Epithelial cell of esophagus (primary cell): ENCODE measurements at regions not wholly inside any gene's neighbourhood (a gene's known extent, or its start where the extent isn't known, plus 50 kb on each side); places are given as distances from the start of the nearest gene placed in this dataset.

Experiments
- DNase-seq: peaks from one replicate; pipeline ENCODE4 v3.0.0; 2010; ENCODE audit warnings: low read depth
- H3K4me3 ChIP-seq: 2 replicates; pipeline ENCODE4 v1.5.1; 2011; ENCODE audit warnings: mild to moderate bottlenecking, low read length, control low read depth
- CTCF ChIP-seq: IDR thresholded peaks from 2 replicates; pipeline ENCODE4 v1.5.1; 2011; ENCODE audit warnings: low read depth, mild to moderate bottlenecking, low read length, control low read depth, inconsistent platforms; ENCODE audit not compliant: insufficient read depth; ENCODE audit errors: missing control alignments

- no peak for TF ChIP-seq CTCF
- H3K4me3 ChIP-seq, result no peak overlapping the region
- peak; percentile 18 for DNase-seq
Measured at GRCh38 chr1:193434319-193434718, 247.9 kb upstream of the B3GALT2 start.

GRCh38 chr1:193433599-193433998 lies 247.2 kb upstream of the B3GALT2 start:
- no peak for DNase-seq
- H3K4me3 ChIP-seq, result no peak overlapping the region
- no peak for TF ChIP-seq CTCF

GRCh38 chr1:193432979-193433587 lies 246.7 kb upstream of the B3GALT2 start:
- no peak for DNase-seq
- H3K4me3 ChIP-seq, result no peak overlapping the region
- no peak for TF ChIP-seq CTCF

GRCh38 chr1:193431265-193431977 lies 245.0 kb upstream of the B3GALT2 start:
- no peak for DNase-seq
- H3K4me3 ChIP-seq, result no peak overlapping the region
- no peak for TF ChIP-seq CTCF

- no peak for DNase-seq
- no peak overlapping the region for H3K4me3 ChIP-seq
- TF ChIP-seq CTCF, result no peak
Measured at GRCh38 chr1:193427524-193427923, 241.1 kb upstream of the B3GALT2 start.

GRCh38 chr1:193426061-193426460 lies 239.6 kb upstream of the B3GALT2 start:
- no peak overlapping the region for H3K4me3 ChIP-seq
- TF ChIP-seq CTCF, result no peak
- DNase-seq, result no peak

GRCh38 chr1:193421487-193421886 lies 235.1 kb upstream of the B3GALT2 start:
- DNase-seq, result peak; percentile 41
- no peak overlapping the region for H3K4me3 ChIP-seq
- TF ChIP-seq CTCF, result no peak
